OCI-LY3 (cell line): ENCODE measurements at regions not wholly inside any gene's neighbourhood (a gene's known extent, or its start where the extent isn't known, plus 50 kb on each side); places are given as distances from the start of the nearest gene placed in this dataset.

Experiments used
- H2AFZ ChIP-seq: fragments of 200-600, 300-600 bp; shearing (Covaris generic); 2 replicates; pipeline ENCODE4 v1.6.0; 2014; ENCODE audit warnings: antibody characterized with exemption, low read depth, low read length
- H3K27ac ChIP-seq: fragments of 200-600, 300-600 bp; sonication (generic); 2 replicates; pipeline ENCODE4 v1.5.1; 2014; ENCODE audit warnings: mild to moderate bottlenecking, low read length, moderate library complexity, mixed read lengths
- H3K27me3 ChIP-seq: fragments of 200-600, 300-600 bp; sonication (generic); 2 replicates; pipeline ENCODE4 v1.6.1; 2014; ENCODE audit warnings: low read depth, low read length, mixed read lengths
- H3K36me3 ChIP-seq: fragments of 200-600, 300-600 bp; sonication (generic); replicated peaks from 2 replicates; pipeline ENCODE3; 2014; ENCODE audit warnings: low read depth, low read length, mixed read lengths
- H3K4me1 ChIP-seq: fragments of 300-600, 200-600 bp; sonication (generic); 2 replicates; pipeline ENCODE4 v1.6.1; 2014; ENCODE audit warnings: low read length, mixed read lengths
- H3K4me2 ChIP-seq: fragments of 200-600, 300-600 bp; sonication (generic); 2 replicates; pipeline ENCODE4 v1.6.1; 2014; ENCODE audit warnings: low read length, mixed read lengths
- H3K4me3 ChIP-seq: fragments of 300-600, 200-600 bp; sonication (generic); 2 replicates; pipeline ENCODE4 v1.5.1; 2014; ENCODE audit warnings: antibody characterized with exemption, mild to moderate bottlenecking, low read length, moderate library complexity
- H3K79me2 ChIP-seq: fragments of 300-600, 200-600 bp; shearing (Covaris generic); 2 replicates; pipeline ENCODE4 v1.6.1; 2014; ENCODE audit warnings: mild to moderate bottlenecking, low read length, mixed read lengths
- H3K9ac ChIP-seq: fragments of 300-600, 200-600 bp; shearing (Covaris generic); 2 replicates; pipeline ENCODE4 v1.6.0; 2014; ENCODE audit warnings: mild to moderate bottlenecking, low read length, moderate library complexity
- H3K9me3 ChIP-seq: fragments of 200-600, 300-600 bp; shearing (Covaris generic); 2 replicates; pipeline ENCODE4 v1.6.1; 2014; ENCODE audit warnings: low read length, mixed read lengths; ENCODE audit not compliant: insufficient read depth
- H4K20me1 ChIP-seq: fragments of 200-600, 300-600 bp; sonication (generic); 2 replicates; pipeline ENCODE4 v1.6.1; 2016; ENCODE audit warnings: low read length, mixed read lengths; ENCODE audit not compliant: insufficient read depth
- EZH2phosphoT487 ChIP-seq: fragments of 200-600 bp; shearing (Covaris generic); IDR thresholded peaks from 2 replicates; pipeline ENCODE4 v1.6.1; 2018; ENCODE audit warnings: antibody characterized with exemption, mixed run types, low read depth
- TF ChIP-seq, protein P1 (sequence below): fragments of 200-600, 300-600 bp; sonication (generic); IDR thresholded peaks from 2 replicates; pipeline ENCODE4 v1.5.1; 2014; ENCODE audit warnings: antibody characterized with exemption, low read length, low read depth

DNA sequence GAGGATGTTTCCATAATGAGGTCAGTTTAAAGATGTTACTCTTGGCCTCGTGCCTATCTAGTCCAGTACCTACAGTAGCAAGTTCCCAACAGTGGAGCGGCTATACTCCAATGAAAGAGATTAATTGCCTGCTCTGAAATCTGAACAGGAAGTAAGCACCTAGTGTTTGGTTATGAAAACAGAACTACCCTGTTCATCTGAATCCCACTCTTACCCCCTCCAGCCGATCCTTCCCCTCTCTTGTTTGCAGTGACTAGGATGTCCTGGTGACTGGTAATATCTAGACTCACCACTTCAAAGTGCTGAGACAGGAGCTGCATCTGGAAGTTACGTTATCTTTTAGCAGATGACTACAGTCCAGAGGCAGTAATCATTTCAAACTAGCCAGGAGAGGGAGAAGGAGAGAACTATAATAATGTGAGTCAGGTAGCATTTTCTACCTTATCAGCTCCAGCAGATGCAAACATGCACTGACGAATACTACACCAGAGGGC is 666.7 kb upstream of the NRP1 start:
- TF ChIP-seq, protein P1, sequence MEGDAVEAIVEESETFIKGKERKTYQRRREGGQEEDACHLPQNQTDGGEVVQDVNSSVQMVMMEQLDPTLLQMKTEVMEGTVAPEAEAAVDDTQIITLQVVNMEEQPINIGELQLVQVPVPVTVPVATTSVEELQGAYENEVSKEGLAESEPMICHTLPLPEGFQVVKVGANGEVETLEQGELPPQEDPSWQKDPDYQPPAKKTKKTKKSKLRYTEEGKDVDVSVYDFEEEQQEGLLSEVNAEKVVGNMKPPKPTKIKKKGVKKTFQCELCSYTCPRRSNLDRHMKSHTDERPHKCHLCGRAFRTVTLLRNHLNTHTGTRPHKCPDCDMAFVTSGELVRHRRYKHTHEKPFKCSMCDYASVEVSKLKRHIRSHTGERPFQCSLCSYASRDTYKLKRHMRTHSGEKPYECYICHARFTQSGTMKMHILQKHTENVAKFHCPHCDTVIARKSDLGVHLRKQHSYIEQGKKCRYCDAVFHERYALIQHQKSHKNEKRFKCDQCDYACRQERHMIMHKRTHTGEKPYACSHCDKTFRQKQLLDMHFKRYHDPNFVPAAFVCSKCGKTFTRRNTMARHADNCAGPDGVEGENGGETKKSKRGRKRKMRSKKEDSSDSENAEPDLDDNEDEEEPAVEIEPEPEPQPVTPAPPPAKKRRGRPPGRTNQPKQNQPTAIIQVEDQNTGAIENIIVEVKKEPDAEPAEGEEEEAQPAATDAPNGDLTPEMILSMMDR, result no peak
- no peak for TF ChIP-seq EZH2phosphoT487
- no peak overlapping the region for H2AFZ ChIP-seq
- no peaks in the 10 kb centered on the region for H3K4me1 ChIP-seq
- H4K20me1 ChIP-seq, result no peaks in the 10 kb centered on the region
- H3K9me3 ChIP-seq, result no peaks in the 10 kb centered on the region
- H3K9ac ChIP-seq, result no peak overlapping the region
- no peak overlapping the region for H3K4me2 ChIP-seq
- H3K36me3 ChIP-seq, result no peaks in the 10 kb centered on the region
- no peak overlapping the region for H3K27ac ChIP-seq
- no peak overlapping the region for H3K4me3 ChIP-seq
- no peaks in the 10 kb centered on the region for H3K27me3 ChIP-seq
- H3K79me2 ChIP-seq, result no peaks in the 10 kb centered on the region

DNA sequence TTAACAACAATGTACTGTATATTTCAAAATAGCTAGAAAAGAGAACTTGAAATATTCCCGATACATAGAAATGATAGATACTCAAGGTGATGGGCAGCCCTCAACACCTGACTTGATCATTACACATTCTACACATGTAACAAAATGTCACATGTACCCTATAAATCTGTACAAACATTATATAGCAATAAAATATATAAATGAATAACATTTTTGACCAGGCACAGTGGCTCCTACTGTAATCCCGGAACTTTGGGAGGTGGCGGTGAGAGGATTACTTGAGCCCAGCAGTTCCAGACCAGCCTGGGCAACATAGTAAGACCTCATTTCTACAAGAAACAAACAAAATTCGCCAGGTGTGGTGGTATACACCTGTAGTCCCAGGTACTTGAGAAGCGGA is 659.5 kb upstream of the NRP1 start:
- no peak overlapping the region for H3K4me3 ChIP-seq
- no peak overlapping the region for H3K9ac ChIP-seq
- H3K4me1 ChIP-seq, result no peaks in the 10 kb centered on the region
- TF ChIP-seq EZH2phosphoT487, result no peak
- TF ChIP-seq, protein P1, result no peak
- H3K9me3 ChIP-seq, result no peaks in the 10 kb centered on the region
- H4K20me1 ChIP-seq, result no peaks in the 10 kb centered on the region
- no peak overlapping the region for H2AFZ ChIP-seq
- no peaks in the 10 kb centered on the region for H3K36me3 ChIP-seq
- no peaks in the 10 kb centered on the region for H3K27me3 ChIP-seq
- H3K27ac ChIP-seq, result no peak overlapping the region
- H3K4me2 ChIP-seq, result no peak overlapping the region
- no peaks in the 10 kb centered on the region for H3K79me2 ChIP-seq

DNA sequence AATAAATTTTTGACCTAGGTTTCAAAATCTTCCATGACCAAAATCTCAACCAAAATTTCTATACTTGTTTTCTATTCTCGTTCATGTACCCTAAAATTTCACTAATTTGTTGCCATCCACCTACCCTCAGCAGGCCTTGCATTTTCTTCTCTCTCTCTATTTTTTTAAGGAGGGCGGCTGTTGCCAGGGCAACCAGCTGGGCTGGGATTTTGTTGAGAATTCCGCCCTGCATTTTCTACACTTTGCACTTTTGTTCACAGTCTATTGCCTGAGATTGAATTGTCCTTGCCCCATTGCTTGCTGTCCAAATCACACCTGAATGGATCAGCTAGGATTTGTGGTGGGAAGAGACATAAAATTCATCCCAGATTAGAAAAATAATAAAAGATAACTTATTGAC is 657.5 kb upstream of the NRP1 start:
- Histone ChIP-seq H4K20me1 (no peaks in the 10 kb centered on the region), H3K79me2 (no peaks in the 10 kb centered on the region), H3K36me3 (no peaks in the 10 kb centered on the region), H3K4me3 (no peak overlapping the region), H3K4me1 (no peaks in the 10 kb centered on the region), H3K9ac (no peak overlapping the region), H3K4me2 (no peak overlapping the region), H2AFZ (no peak overlapping the region), H3K27me3 (no peaks in the 10 kb centered on the region), H3K9me3 (no peaks in the 10 kb centered on the region), H3K27ac (no peak overlapping the region)
- no peak for TF ChIP-seq EZH2phosphoT487
- TF ChIP-seq, protein P1, result no peak

DNA sequence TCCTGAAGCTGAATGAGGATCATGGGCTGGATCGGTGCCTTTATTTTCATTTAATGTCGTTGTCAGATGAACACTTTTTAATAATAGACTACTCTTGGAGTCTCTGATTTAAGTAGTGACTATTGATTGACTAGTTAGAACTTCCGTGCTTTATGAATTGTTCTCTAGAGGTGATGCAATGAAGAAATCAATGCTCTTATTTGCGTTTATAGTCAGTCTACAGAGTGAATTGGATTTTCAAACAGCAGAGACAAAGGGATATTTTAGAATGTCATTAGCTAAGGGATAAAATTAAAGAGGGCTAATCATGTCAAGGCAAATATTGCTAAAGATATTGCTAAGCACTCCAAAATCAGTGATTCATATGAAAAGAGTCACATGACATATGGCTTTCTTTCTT is 652.0 kb upstream of the NRP1 start:
- TF ChIP-seq EZH2phosphoT487, result no peak
- TF ChIP-seq, protein P1, result no peak
- no peak overlapping the region for H3K4me2 ChIP-seq
- H3K4me1 ChIP-seq, result no peaks in the 10 kb centered on the region
- H3K9me3 ChIP-seq, result no peaks in the 10 kb centered on the region
- H4K20me1 ChIP-seq, result no peaks in the 10 kb centered on the region
- no peak overlapping the region for H3K27ac ChIP-seq
- no peaks in the 10 kb centered on the region for H3K27me3 ChIP-seq
- H3K79me2 ChIP-seq, result no peaks in the 10 kb centered on the region
- H3K9ac ChIP-seq, result no peak overlapping the region
- H3K36me3 ChIP-seq, result no peaks in the 10 kb centered on the region
- no peak overlapping the region for H3K4me3 ChIP-seq
- H2AFZ ChIP-seq, result no peak overlapping the region
